ENCODE measurements at regions not wholly inside any gene's neighbourhood (a gene's known extent, or its start where the extent isn't known, plus 50 kb on each side); places are given as distances from the start of the nearest gene placed in this dataset.
"Not testable (repeated sequence)": the region's sequence is repeated elsewhere in the genome, so short reads cannot be mapped to it uniquely, and the experiment has no call there.

DNA sequence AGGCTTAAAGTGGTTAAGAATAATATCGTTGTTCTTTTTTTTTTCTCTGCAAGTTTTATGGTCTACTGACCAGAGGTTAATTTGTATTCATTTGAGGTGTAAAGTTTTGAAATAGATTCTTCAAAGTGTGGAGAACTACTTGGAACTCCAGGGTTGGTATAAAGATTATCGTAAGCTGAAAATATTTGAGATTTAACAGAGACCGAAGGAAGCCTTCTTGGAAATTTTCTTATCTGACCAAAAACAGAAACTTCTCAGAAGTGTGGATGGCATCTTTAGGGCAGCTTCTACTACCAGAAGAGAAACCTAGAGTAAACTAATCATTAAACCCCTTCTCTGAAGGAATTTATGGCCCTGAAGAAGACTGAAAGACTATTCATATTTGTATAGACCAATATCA lies 206.8 kb upstream of the MON1B start:
- DNase-seq (ENCODE audit: low read depth), result no peak

DNA sequence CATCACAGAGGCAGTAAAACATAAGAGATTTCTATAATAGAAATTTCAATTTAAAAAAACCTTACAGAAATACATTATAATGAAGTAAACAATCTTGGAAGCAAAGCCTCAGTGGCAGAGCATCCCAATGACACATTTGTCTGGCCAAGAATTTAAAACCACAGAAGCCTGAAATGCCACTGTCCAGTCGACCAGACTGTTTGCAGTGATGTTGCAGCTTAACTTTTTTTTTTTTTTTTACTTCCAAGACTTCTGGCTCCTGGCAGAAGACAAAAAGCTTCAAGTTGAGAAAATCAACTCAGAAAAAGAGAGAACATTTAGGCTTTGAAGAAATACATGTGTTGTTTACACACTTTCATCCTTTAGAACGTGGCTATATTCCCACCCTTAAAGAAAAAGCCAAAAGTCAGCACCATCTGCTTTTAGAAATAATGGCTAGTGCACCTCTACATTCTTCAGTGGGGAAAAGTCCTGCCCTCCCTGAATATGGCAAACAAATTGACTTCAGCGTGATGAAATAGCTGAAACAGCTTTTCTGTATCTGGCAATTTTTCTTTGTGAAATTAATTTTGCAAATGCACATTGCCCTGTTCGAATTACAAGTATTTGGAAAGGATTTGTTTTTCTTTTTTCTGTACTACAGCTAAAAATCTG lies 205.5 kb upstream of the MON1B start:
- no peak for DNase-seq (ENCODE audit: low read depth)

DNA sequence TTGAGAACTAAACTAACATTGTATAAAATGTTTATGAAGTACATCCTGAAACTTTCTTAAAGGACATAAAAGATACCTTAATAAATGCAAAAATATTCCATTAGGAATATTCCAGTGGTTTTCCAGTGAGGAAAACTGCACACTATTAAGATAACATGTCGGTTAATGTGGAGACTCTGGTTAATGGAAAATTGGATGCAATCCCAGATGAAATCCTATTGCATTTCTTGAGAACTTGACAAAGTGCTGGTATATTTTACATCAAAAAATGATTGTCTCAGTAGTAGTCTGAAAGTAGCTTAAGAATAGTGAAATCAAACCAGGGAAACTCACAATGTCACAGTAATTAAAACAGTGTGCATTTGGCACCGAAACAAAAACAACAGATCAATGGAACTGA lies 202.5 kb upstream of the MON1B start:
- no peak for DNase-seq (ENCODE audit: low read depth)

DNA sequence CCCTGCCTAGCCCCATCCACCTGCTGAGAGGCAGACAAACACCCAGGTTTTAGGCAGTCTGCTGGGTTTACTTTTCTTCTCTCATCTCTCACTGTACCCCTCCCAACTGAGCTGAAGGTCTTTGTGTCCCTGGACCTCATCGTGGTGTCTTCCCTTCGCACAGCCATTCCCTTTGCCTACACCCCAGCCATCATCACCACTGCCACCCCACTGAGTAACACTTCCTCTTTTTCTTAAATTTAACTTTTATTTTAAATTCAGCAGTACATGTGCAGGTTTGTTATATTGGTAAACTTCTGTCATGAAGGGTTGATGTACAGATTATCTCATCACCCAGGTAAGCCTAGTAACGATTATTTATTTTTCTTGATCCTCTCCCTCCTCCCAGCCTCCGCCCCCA lies 188.3 kb upstream of the MON1B start:
- no peak for DNase-seq (ENCODE audit: low read depth)

DNA sequence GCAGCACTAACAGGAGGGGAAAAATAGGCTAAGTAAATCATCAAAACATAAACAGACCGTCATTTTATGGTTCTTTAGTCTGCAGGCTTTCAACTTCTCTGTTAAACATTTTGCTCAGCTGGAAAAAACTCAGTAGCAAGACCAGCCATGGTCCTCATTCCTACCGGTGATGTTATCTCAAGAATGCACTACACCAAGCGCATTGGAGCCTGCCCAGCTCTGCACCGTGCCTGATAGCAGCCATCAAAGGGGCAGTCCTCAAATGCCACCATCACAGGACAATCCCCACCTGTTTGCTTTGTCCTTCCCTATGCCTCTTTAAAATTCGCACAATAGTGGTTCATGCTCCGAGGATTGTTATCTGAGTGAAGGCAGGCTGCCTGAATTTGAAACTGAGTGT lies 181.5 kb upstream of the MON1B start:
- no peak for DNase-seq (ENCODE audit: low read depth)

DNA sequence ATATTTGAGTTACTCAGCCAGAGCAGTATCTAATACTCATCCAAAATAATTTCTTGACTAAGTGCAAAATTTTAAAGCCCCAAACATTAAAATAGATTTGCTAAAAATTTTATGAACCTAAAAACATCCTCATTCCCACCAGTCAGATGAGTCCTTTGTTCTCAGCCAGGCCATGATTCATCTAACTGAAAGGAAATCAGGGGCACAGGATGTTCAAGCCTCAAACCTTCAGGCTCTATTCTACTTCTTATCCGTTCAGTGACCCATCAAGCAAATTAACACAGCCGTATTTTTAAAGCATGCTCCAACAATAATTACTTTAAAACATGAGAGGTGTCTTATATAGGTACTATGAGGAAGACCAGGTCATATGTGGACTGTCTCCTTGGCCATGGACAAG lies 176.5 kb upstream of the MON1B start:
- DNase-seq (ENCODE audit: low read depth), result no peak

DNA sequence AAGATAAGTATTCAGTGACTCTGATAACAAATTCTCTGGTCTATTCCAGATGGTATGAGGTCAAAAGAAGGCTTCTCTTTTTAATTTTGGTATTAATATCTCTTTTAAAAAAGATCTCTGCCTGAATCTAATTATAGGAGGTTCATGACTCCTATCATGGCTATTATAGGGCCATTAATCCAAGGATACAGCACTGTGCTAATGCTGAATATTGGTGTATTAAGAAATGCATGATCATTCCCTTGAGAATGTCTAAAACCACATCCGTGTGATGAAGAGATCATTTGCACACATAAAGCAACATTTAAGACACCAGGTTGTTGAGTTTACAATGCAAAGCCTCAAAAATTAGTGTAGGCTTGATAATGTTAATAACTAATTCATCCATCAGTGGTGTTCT lies 160.4 kb upstream of the MON1B start:
- no peak for DNase-seq (ENCODE audit: low read depth)

DNA sequence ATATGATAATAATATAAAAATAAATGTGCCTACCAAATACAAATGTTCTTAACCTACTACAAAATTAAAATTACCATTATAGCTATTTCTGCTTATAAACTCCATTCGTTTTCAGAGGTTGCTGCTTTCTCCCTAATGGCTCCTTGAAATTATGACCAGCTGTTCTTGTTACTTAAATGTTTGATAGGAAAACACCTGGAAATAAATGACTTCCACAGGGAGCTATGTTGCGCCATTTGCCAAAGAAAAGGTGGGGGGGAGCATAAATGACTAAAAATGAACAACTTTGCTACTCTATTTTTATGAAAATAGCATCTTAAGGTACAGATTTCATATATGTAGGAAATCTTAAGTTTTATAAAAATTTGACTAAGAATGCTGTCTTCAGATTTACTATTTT lies 157.5 kb upstream of the MON1B start:
- no peak for DNase-seq (ENCODE audit: low read depth)

DNA sequence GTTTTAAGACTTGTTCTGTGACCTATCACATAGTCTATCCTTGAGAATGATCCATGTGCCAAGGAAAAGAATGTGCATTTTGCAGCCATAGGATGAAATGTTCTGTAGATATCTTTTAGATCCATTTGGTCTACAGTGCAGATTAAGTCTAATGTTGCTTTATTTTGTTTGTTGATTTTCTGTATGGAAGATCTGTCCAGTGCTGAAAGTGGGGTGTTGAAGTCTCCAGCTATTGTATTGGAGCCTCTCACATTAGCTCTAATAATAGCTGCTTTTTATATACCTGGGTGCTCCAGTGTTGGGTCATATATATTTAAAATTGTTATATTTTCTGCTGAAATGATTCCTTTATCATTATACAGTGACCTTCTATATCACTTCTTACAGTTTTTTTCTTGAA lies 155.6 kb upstream of the MON1B start:
- DNase-seq (ENCODE audit: low read depth), result no peak

DNA sequence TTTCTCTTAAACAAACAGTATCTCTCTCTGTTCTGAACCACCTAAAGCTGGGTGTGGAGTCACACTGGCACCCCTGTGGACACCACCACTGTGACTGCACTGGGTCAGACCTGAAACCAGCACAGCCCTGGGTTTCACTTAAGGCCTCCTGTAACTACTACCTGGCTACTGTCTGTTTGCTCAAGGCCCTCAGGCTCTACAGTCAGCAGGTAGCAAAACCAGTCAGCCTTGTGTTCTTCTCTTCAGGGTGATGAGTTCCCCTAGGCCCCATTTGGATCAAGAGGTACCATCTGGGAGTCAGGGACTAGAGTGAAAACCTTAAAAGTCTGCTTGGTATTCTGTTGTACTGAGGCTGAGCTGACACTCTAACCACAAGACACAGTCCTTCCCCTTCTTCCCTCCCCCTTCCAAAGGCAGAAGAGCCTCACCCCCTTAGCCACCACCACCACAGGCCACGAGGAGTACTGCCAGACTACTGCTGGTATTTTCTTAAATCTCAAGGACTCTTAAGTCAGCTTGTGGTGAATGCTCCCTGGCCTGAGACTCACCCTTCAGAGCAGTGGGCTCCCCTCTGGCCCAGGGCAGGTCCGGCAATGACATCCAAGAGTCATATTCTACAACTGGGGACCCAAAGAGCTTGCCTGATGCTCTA lies 153.2 kb upstream of the MON1B start:
- DNase-seq (ENCODE audit: low read depth), result no peak

DNA sequence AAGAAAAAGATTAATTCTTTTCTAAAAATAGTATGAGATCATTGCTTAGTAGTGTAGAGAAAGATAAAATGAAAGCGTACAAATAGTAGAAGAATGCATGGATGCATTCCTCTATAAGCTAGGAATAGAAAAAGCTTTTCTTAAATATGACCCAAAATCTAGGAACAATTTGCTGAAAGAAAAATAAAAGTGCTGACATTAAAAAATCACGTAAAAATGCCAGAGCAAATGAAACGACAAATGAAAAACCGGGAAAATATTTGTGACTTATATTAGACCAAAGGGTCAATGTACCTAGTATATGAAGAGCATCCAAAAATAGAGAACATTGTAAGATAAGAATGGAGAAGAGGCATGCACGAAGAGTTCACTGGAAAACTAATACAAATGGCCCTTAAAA lies 149.5 kb upstream of the MON1B start:
- DNase-seq (ENCODE audit: low read depth), result no peak

DNA sequence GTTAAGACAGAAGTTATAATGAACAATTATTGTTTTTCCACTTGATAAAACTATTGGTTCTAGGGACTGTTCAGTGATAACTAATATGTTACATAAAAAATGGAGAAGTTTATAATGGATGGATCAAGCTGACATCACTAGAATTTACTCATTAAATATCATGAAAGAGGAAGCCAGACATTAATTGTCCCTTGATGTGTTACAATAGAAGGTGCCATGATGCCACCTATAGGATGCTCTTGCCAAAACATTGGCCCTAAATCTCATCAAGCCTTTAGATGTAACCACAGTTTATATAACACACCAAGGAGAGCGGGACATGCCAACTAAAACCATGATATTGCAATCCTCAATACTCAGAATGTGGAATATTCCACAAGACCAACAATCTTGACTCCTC lies 147.9 kb upstream of the MON1B start:
- DNase-seq (ENCODE audit: low read depth), result peak; percentile 0

DNA sequence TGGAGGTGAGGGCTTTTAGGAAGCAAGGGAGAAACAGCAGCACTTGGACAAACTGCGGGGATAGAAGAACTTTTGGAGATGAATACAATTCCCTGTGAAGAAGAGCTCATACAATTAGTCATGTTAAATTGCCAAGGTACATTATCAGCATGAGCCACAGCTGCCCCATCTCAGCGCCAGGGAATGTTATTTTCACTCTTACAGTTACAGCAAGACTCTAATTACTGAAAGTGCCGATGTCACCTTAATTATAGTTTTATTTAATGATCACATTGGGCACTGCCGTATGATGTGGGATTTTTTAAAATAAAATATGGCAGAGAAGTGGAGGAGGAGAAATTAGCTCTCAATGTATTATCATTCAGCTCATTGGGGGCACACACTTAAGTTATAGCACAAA lies 144.8 kb upstream of the MON1B start:
- no peak for DNase-seq (ENCODE audit: low read depth)

DNA sequence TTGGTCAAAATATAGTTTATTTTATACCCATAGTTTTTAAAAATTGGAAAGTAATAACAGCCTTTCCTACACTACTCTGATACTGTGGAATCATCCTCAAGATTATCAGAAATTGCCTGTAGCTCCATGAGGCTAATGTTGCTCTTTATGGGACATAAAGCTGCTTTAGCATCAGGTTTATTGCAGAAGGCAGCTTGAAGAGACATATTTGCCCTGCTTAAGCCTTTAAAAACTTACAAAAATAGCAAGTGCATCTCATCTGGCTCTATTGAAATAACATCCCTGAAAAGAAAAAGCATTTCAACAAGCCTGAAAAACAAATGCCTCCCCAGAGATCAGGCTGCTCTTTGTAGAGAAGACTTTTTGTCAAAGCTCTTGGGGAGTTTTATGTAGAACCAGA lies 142.9 kb upstream of the MON1B start:
- no peak for DNase-seq (ENCODE audit: low read depth)

DNA sequence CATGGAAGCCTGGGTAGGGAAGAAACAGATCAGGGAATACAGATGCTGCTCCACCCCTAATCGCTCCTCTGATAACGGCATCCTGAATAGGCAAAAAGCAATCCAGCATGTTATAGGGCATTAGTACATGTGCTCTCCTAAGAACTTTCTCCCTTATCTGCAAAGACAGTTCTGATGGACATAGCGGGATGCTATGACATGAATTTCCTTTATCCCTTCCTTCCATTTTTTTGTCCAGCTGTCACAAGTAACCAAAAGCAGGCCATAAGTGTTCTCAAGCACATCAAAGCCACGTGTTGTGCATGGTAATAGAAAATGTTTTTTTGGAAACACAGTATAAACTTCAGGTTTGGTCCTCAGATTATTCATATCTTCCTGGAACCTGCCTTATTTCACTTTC lies 141.4 kb upstream of the MON1B start:
- no peak for DNase-seq (ENCODE audit: low read depth)

DNA sequence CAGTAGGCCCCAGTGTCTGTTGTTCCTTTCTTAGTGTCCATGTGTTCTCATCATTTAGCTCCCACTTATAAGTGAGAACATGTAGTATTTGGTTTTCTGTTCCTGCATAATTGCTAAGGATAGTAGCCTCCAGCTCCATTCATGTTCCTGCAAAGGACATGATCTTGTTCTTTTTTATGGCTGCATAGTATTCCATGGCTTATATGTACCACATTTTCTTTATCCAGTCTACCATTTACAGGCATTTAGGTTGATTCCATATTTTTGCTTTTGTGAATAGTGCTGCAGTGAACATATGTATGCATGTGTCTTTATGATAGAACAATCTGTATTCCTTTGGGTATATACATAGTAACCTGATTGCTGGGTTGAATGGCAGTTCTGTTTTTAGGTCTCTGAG lies 134.4 kb upstream of the MON1B start:
- DNase-seq (ENCODE audit: low read depth), result not testable (repeated sequence)

DNA sequence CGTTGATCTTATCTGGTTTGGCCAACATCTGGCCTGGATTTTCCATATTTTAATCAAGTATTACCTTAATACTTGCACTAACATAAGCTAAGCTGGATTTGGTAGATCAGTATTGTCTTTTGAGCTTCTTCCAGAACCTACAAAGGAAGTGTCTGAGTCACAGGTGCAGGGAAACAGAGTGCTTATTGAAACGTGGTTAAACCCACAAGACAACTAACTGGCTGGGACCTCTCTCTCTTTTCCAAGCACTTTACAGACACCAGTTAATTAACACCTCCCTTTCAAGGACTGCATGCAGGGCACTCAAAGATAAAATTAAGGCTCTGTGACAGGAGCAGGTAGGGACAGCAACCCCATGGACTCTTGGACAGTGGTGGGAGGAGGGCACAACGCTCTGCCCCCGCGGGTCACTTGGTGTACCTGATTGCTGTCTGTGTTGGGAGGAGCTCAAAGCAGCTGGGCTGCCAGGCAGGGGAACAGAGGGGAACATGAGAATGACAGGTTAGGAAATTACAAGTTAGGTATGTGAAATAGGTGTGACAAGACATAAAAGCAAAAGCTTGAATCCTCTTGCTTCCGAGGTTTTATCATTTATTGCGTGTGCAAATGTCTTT lies 133.7 kb upstream of the MON1B start:
- DNase-seq (ENCODE audit: low read depth), result no peak

DNA sequence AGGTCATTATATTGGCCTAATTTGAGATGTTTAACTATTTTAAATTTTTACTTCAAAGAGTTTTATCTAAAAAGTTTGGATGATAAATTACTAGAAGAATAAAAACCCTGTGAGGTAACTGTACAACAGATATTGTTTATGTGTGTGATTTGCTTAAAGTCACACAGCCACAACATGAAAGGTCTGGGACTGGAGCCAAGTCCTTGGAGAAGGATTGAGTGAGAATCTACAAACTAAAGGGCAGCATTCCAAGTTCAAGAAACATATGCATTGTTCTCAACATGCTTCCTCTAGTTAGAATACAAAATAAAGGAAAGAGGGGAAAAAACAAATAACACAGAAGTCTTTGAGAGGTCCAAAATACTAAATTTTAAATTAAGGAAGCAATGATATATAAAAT lies 131.5 kb upstream of the MON1B start:
- no peak for DNase-seq (ENCODE audit: low read depth)

DNA sequence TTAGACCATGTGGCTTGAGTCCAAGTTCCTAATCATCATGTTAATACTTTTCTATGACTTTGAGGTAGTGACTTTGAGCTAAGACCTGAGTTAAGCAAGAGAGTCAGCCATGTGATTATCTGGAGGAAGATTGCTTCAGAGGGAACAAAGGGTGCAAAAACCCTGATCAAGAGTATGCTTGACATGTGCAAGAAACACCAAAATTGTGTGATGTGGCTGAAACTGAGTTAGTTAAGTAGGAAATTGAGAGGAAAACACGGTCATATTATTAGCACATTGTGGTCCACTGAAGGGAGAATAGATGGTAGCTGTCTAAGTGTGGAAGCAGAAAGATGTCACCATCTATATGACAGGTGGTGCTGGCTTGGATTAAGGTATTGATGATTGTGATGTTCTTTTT lies 130.4 kb upstream of the MON1B start:
- DNase-seq (ENCODE audit: low read depth), result no peak

DNA sequence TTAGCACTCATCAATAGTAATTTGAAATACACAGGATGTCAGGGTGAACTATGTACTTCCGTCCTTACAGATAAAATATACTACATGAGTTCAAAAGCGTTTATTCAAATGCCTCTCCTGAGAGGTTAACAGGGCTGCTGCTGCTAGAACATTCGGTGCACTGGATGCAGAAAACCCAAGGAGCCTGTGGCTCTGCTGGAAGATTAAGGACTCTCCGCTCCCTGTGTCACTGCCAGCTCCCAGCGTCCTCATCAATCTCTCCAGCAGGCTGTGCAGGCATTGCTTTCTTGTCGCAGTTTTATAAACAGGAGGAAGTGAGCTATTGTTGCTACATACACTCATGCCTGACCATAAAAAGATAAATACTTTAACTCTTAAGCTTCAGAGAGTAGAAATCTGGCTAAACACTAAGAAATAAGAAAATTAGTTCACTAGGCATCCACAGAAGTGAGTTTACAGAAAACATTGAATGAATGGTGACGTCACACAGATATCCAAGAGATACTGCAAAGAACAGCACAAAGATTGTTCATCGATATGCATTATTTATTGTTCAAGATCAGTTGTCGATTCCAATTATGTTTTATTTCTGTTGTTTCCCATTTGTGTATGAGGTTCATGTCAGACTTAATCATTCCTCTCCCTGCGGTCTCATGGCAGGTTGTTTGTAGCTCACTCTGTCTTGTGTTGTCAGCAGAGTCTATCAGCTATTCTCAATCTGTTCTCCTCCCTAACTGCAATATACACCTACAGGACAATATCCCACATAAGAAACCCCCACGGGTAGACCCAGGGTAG lies 127.9 kb upstream of the MON1B start:
- DNase-seq (ENCODE audit: low read depth), result no peak

DNA sequence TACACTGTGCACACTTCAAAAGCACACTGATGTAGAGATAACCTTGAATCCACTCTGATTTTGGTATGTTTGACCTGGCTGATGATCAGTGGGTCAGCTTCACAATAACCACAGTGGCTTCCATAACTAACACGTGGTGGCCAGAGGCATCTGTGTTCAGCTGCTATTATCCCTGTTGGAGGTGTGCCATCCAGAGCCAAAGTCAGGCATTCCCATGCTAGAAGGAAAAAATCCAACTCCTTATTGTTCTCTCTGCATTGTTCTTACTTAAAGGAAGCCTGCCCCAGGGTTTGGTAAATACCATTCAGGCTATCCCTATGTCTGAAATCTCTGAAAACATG lies 127.3 kb upstream of the MON1B start:
- DNase-seq (ENCODE audit: low read depth), result no peak

DNA sequence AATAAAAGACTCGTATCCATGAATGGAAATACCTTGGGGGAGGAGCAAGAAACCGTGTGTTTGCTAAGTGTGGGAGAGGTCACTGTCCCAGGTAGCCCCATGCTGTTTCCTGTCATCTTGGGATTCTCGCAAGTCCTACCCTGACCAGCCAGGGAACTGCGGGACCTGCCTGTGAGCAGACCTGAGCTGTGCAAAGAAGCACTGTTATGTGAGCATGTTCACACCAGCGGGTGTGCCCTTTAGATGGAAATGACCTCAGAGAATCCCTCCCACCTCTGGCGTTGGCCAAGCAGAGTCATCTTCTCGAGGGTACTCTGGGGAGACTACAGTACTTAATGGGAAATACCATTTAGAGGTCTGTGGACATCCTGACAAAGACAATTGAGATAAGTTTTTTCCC lies 127.0 kb upstream of the MON1B start:
- DNase-seq (ENCODE audit: low read depth), result no peak

DNA sequence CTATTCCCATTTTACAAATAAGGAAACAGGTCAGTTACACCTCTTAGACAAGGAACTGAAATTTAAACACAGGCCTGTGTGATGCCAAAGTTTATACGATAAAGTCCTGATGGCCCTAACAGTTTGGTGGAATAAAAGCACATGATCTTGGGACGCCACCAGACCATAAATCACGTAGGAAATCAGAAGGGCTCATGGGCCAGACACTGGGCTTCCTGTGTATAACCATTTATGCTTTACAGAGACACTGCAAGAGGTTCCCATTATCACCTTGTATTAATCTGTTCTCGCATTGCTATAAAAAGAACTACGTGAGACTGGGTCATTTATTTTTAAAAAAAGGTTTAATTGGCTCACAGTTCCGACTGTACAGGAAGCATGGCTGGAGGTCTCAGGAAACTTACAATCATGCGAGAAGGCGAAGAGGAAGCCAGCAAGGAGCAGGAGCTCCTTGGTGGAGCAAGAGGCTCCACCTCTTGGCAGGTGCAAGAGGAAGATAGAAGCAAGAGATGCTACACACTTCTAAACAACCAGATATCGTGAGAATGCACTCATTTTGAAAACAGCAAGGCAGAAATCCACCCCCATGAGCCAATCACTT lies 124.0 kb upstream of the MON1B start:
- no peak for DNase-seq (ENCODE audit: low read depth)

Data from GM04503 (cell line).